22Rv1 (cell line): ENCODE measurements at regions not wholly inside any gene's neighbourhood (a gene's known extent, or its start where the extent isn't known, plus 50 kb on each side); places are given as distances from the start of the nearest gene placed in this dataset.
"Not testable (repeated sequence)": the region's sequence is repeated elsewhere in the genome, so short reads cannot be mapped to it uniquely, and the experiment has no call there.

Experiments used
- H3K27ac ChIP-seq: fragments of 450-650 bp; 2 replicates; pipeline ENCODE4 v1.5.1; 2017
- ZFX ChIP-seq: fragments of 450-650 bp; IDR thresholded peaks from 2 replicates; pipeline ENCODE4 v1.6.1; 2017; ENCODE audit warnings: antibody characterized with exemption, borderline replicate concordance
- TF ChIP-seq, protein P1 (sequence below): fragments of 450-650 bp; IDR thresholded peaks from 2 replicates; pipeline ENCODE4 v1.5.1; 2017; ENCODE audit warnings: mild to moderate bottlenecking

DNA sequence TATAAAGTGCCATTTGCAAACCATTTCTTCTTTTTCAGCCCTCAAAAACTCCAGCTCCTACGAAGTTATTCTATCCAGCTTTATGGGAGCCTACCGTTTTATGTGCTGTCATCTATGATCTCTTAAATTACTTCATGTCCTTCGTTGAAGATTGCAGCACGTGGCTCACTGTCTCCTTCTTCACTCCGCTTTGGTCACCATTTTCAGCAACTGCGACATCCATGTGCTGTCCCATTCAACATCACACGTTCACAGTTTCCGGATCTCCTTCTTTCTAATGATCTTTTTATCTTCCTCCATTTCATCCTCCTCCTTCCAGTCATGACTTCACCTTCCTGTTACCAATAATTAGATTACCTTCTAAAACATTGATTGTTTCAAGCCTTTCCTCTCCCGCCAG is 143.3 kb upstream of the KRAS start:
- no peak overlapping the region for H3K27ac ChIP-seq
- no peak for TF ChIP-seq ZFX
- TF ChIP-seq, protein P1, sequence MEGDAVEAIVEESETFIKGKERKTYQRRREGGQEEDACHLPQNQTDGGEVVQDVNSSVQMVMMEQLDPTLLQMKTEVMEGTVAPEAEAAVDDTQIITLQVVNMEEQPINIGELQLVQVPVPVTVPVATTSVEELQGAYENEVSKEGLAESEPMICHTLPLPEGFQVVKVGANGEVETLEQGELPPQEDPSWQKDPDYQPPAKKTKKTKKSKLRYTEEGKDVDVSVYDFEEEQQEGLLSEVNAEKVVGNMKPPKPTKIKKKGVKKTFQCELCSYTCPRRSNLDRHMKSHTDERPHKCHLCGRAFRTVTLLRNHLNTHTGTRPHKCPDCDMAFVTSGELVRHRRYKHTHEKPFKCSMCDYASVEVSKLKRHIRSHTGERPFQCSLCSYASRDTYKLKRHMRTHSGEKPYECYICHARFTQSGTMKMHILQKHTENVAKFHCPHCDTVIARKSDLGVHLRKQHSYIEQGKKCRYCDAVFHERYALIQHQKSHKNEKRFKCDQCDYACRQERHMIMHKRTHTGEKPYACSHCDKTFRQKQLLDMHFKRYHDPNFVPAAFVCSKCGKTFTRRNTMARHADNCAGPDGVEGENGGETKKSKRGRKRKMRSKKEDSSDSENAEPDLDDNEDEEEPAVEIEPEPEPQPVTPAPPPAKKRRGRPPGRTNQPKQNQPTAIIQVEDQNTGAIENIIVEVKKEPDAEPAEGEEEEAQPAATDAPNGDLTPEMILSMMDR = no peak

DNA sequence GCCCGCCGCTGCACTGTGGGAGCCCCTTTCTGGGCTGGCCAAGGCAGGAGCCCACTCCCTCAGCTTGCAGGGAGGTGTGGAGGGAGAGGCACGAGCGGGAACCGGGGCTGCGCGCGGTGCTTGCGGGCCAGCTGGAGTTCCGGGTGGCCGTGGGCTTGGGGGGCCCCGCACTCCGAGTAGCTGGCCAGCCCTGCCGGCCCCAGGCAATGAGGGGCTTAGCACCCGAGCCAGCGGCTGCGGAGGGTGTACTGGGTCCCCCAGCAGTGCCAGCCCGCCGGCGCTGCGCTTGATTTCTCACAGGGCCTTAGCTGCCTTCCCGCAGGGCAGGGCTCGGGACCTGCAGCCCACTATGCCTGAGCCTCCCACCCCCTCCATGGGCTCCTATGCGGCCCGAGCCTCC is 140.6 kb upstream of the KRAS start:
- not testable (repeated sequence) for H3K27ac ChIP-seq

DNA sequence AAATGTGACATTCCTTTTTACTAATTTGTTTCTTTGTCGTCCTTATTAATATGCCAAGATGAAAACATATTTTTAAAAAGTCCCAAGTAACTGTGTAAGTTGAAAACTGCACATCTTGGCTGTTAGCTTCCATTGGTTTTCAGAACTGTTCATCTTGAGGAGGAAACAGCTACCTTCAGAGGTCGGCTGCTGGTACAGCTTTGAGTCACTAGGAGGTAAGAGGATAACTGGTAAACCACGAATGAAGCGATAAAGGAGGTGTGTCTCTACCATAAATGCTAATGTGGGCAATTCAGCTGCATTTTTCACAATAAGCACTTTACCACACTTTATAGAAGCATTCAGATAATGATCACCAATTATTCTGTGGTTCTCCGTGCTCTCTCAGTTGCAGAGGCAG is 137.5 kb upstream of the KRAS start:
- H3K27ac ChIP-seq = no peak overlapping the region
- TF ChIP-seq, protein P1 = no peak
- TF ChIP-seq ZFX = no peak

DNA sequence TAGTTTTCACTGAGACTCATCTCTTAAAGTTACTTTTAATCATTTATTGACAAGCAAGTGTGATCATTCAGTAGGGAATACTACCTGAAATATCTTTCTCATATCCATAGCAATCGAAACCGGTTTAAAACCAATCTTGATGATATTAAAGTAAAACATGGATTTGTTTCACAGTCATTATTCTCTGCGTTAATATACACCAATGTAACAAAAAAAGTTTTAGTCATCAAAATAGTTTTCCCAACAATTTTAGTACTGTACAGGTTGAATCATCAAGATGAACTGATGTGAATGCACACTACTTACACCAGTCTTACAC is 137.0 kb upstream of the KRAS start:
- no peak overlapping the region for H3K27ac ChIP-seq

DNA sequence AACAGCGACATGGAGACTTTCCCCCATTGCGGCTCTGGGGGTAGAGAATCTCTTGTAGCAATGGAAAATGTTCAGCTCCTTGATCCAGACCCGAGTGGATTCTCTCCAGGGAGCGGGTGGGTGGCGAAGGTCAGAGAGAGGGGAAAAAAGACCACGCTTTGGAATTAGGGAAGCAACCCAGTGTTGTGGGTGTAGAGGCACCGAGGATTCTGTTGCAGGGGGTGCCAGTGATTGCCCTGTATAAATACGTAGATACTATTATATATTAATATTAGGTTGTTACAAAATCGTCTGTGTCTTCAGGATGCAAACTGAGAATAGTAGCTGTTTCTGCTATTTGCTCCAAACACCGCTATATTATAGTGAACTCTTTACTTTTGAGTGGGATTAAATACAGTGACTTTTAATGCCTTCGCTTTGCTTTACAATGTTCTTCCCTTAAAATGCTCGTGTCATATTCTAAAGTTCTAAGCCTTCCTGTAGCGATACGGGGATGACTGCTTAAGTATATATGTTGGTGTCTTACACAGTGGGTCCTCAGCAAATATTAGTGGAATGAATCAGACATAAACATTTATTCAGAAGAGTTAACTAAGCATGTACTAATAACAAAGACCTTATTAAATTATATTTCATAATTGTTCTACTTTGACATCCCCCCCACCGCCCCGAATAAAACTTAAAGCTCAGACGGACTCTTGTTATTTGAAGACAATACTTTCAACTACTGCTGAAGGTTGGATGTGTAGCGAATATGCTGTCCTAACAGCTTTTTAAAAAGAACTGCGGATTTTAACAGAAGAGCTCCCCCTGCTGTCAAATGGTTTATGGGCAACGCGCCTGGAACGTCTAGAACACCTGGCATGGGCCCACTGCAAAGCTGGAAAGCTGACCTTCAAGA is 136.4 kb upstream of the KRAS start:
- H3K27ac ChIP-seq = peak overlapping the region; percentile 70
- no peak for TF ChIP-seq ZFX
- TF ChIP-seq, protein P1 = peak; percentile 95

More for the DNA sequence above, 137.0 kb upstream of the KRAS start:
- TF ChIP-seq ZFX = no peak
- TF ChIP-seq, protein P1 = peak; percentile 71

DNA sequence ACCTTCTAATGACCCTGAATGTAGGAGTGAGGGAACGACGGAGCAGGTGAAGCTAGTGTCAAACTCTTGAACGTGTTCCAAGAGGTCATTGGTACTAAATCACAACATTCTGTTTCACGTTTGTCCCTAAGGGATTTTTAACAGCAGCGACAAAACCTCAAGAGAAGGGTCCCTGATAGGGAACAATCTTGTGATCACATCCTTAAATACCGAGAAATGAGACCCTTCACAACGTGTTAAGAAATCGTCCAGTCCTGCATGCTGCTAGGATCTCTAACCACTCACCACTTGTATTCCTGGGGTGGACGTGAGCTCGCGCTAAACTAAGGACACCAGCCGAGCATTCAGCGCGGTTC is 134.1 kb upstream of the KRAS start:
- TF ChIP-seq, protein P1 = no peak
- TF ChIP-seq ZFX = no peak
- no peak overlapping the region for H3K27ac ChIP-seq

DNA sequence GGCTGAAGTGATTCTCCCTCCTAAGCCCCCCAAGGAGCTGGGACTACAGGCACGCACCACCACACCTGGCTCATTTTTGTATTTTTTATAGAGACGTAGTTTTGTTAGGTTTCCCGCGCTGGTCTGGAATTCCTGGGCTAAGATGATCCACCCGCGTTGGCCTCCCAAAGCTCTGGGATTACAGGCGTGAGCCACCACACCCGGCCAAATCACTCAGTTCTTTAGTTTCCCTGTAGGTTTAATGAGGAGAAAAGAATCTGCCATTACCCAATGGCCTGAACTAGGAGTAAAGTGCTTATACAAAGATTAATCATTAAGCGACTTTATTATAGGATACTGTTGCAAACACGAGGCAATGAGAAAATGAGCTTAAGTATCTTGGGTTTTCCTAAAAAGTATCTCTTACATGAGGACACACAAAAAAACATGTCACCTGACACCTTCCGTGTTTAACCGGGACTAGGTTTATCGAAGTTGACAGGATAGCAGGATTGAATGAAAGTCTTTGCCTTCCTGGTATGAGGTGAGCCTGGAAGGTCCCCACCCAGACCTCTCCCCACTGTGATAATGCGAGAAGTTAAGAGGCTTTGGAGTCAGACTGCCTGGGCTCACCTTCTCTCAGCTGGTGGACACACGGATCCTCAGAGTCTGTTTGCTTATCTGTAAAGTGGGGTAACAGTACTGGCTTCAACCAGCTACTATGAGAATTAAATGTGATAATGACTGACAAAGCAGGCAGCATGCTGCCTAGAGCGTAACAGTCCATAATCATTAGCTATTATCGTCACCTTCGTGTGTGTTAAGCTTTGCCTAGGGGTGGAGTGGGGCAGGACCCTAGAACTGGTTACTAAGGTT is 133.5 kb upstream of the KRAS start:
- TF ChIP-seq, protein P1 = no peak
- TF ChIP-seq ZFX = no peak
- H3K27ac ChIP-seq = no peak overlapping the region
